SKM-1 treated with dmso at 0.1 percent for 144 hours (cell line): ENCODE measurements at regions not wholly inside any gene's neighbourhood (a gene's known extent, or its start where the extent isn't known, plus 50 kb on each side); places are given as distances from the start of the nearest gene placed in this dataset.

ENCODE experiments used
- DNase-seq: peaks from one replicate; lab custom pipeline; 2025; ENCODE audit not compliant: unreplicated experiment; lab: John Stamatoyannopoulos, UW

DNA sequence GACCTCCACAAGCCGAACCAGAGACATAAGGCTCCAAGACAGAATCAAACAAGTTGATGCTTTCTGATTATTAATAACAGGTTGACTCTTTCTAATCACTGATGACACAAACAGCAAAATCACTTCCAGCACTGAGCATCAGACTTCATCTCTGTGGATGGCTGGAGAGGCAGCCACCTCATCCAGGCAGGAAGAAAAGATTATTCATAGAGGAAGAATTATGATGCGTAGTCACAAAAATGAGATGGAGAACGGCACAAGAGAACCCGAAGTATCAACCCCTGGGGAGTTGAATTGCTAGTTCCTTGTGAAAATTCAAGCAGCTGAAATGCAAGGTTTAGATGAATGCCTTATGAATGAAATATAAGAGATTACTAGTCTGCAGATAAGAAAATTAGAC, 49.9 kb upstream of the LMCD1 start:
- DNase-seq: no peak
